D341Med (cell line): ENCODE measurements at regions not wholly inside any gene's neighbourhood (a gene's known extent, or its start where the extent isn't known, plus 50 kb on each side); places are given as distances from the start of the nearest gene placed in this dataset.
"Not testable (repeated sequence)": the region's sequence is repeated elsewhere in the genome, so short reads cannot be mapped to it uniquely, and the experiment has no call there.

Source experiments
- DNase-seq: peaks from one replicate; pipeline ENCODE4 v3.0.0; 2012; ENCODE audit warnings: low spot score

DNA sequence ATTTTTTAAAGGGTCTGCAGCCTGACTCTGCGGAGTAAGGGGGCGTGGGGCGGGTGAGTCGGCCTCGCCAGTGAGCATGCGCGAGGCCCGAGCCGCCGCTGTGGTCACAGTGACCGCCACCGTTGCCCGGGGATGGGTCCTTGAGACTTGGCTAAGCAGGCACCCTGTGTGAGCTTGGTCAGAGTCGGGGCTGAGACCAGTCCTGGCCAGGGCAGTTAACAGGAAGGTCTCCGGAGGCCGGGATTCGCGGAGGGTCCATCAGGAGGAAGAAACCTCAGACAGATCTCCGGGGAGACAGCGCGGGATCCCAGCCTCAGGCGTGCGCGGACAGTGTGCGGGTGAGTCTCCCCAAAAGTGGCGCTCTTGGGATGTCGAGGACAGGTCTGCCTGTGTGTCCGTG, 1384.4 kb upstream of the PCDH10 start:
- DNase-seq = peak; percentile 3

DNA sequence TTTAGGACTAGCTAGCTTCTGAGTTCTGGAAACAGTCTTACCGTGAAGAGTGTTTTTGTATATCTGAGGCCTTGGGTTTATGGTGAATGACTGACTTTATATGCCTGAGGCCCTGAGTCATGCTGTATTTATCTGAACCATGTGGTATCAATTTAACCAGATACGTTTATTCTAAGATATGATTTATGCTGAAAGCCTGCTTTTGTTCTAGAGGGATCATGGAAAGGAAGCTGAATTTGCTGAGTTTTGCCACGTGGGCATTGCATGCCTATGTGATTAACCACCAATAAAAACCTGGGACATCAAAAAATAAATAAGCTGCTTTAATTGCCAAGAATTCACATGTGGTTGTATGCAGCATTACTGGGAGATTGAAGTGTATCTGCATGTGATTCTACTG, 1374.7 kb upstream of the PCDH10 start:
- DNase-seq = not testable (repeated sequence)

DNA sequence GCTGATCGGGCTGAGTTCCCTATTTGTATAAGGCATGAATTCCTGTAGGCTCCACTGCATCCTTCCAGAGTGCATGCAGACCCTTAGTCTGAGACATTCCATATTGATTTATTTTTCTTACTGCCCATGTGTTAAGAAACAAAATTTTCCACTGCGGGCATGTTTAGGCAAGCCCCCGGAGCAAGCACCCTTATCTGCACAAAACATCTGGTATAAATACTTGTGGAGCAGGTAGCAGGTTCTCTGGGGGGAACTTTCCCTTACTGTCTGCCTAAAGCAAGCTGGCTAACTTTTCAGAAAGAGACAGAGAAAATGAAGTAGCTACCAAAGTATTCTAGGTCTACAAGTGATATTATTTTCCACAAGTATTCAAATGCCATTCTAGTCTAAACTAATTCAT, 1338.5 kb upstream of the PCDH10 start:
- not testable (repeated sequence) for DNase-seq
